Tibial artery (tissue), 4 donors: ENCODE measurements at regions not wholly inside any gene's neighbourhood (a gene's known extent, or its start where the extent isn't known, plus 50 kb on each side); places are given as distances from the start of the nearest gene placed in this dataset.

Source experiments
- DNase-seq, 2 donors: peaks; one replicate each; pipeline ENCODE4 v3.0.0-alpha.2; 2019
- H3K27ac ChIP-seq, 2 donors: fragments of 200-600 bp; sonication (generic) in 1 of 2; 1 replicate in 1 of 2; 2 replicates in 1 of 2; pipeline ENCODE4 v1.5.1; 2018 to 2019; ENCODE audit warnings: mild to moderate bottlenecking in 1 of 2
- H3K27me3 ChIP-seq, 2 donors: fragments of 200-600 bp; sonication (generic) in 1 of 2; one replicate each; pipeline versions ENCODE4 v1.5.1 to v1.6.0; 2016 to 2019
- H3K36me3 ChIP-seq, 3 donors: fragments of 200-600 bp; sonication (generic) in 2 of 3; one replicate each; pipeline ENCODE4 v1.5.1; 2016 to 2019; ENCODE audit warnings: mild to moderate bottlenecking in 2 of 3
- H3K4me1 ChIP-seq, 4 donors: fragments of 200-600 bp; sonication (generic) in 2 of 4; 1 replicate in 3 of 4; 2 replicates in 1 of 4; pipeline ENCODE4 v1.5.1; 2016 to 2019
- H3K4me3 ChIP-seq, 2 donors: fragments of 200-600 bp; sonication (generic) in 1 of 2; 1 replicate in 1 of 2; 2 replicates in 1 of 2; pipeline ENCODE4 v1.5.1; 2018 to 2019; ENCODE audit warnings: mild to moderate bottlenecking in 2 of 2
- H3K9me3 ChIP-seq, 3 donors: fragments of 200-600 bp; sonication (generic) in 1 of 3; one replicate each; pipeline ENCODE4 v1.5.1; 2016 to 2019
- intact Hi-C: fragments of 100-400 bp; cut with DNase I; formaldehyde crosslinking; loops from one replicate; pipeline ENCODE4 v1.15.0; 2023; ENCODE audit warnings: low total_unique reads
- TF ChIP-seq, protein P1 (sequence below), 2 experiments: fragments of 200-600 bp in 1 of 2; fragments of 450-650 bp in 1 of 2; IDR thresholded peaks; one replicate each; pipeline ENCODE4 v1.5.1; 2017 to 2019; ENCODE audit warnings: antibody characterized with exemption in 2 of 2, mild to moderate bottlenecking in 1 of 2, moderate library complexity in 1 of 2

DNA sequence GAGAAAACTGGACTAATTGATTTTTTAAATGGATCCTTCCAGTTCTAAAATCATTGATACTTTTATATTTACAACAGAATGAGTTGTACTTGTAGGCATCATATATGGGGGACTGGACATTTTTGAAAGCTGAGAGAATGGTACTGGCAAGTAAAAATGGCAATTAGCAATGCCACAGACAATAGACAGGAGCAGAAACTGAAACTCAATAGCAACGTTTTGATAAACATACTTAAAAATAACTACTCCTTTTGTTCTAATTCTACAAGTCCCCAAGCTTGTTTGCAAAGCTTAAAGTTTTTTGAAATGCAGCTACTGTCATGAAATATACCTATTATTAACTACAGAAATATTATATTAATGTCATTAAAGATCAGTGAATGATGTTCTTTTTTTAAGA lies 52.8 kb upstream of the FBXL7 start:
- Histone ChIP-seq H3K9me3 (no peaks in the 10 kb centered on the region), H3K36me3 (no peaks in the 10 kb centered on the region), H3K27me3 (no peaks in the 10 kb centered on the region), H3K27ac (no peak overlapping the region), H3K4me1 (peaks cover 0 to 3% (median 0%) of the 10 kb centered on the region in 4 donors), H3K4me3 (no peak overlapping the region)
- intact Hi-C loops: no loop called here
- TF ChIP-seq, protein P1, sequence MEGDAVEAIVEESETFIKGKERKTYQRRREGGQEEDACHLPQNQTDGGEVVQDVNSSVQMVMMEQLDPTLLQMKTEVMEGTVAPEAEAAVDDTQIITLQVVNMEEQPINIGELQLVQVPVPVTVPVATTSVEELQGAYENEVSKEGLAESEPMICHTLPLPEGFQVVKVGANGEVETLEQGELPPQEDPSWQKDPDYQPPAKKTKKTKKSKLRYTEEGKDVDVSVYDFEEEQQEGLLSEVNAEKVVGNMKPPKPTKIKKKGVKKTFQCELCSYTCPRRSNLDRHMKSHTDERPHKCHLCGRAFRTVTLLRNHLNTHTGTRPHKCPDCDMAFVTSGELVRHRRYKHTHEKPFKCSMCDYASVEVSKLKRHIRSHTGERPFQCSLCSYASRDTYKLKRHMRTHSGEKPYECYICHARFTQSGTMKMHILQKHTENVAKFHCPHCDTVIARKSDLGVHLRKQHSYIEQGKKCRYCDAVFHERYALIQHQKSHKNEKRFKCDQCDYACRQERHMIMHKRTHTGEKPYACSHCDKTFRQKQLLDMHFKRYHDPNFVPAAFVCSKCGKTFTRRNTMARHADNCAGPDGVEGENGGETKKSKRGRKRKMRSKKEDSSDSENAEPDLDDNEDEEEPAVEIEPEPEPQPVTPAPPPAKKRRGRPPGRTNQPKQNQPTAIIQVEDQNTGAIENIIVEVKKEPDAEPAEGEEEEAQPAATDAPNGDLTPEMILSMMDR (IDR thresholded peaks at IDR 0.05): no peak
- DNase-seq: no peak

DNA sequence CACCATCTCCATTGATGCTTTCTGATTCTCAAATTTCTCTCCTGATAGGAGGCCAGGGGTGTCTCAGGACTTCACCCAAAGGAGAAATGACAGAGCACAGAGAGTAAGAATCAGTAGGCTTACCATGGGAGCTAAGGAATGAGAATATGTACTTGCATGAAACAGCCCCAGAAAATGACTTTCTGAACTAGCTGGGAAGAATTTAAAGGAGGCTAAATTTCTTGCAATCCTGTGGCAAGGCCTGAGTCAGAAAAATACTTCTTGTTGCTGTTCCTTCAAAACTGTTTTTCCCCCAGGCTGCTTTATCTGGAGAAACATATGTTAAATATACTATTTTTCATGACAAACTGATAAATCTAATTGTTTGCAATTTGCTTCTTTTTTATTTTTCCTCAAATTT lies 53.4 kb upstream of the FBXL7 start:
- intact Hi-C loops: no loop called here
- DNase-seq: no peak
- Histone ChIP-seq H3K27ac (no peak overlapping the region), H3K36me3 (no peaks in the 10 kb centered on the region), H3K4me1 (no peaks in the 10 kb centered on the region), H3K4me3 (no peak overlapping the region), H3K27me3 (no peaks in the 10 kb centered on the region), H3K9me3 (no peaks in the 10 kb centered on the region)
- TF ChIP-seq, protein P1 (IDR thresholded peaks at IDR 0.05): no peak

- DNase-seq: no peak
- intact Hi-C loops: no loop called here
- Histone ChIP-seq H3K36me3 (no peaks in the 10 kb centered on the region), H3K4me3 (no peak overlapping the region), H3K4me1 (peaks cover 0 to 21% (median 9%) of the 10 kb centered on the region in 4 donors), H3K27ac (no peak overlapping the region), H3K9me3 (no peaks in the 10 kb centered on the region), H3K27me3 (no peaks in the 10 kb centered on the region)
- TF ChIP-seq, protein P1 (IDR thresholded peaks at IDR 0.05): no peak
Observed at GRCh38 chr5:15442193-15442570, 57.8 kb upstream of the FBXL7 start.

DNA sequence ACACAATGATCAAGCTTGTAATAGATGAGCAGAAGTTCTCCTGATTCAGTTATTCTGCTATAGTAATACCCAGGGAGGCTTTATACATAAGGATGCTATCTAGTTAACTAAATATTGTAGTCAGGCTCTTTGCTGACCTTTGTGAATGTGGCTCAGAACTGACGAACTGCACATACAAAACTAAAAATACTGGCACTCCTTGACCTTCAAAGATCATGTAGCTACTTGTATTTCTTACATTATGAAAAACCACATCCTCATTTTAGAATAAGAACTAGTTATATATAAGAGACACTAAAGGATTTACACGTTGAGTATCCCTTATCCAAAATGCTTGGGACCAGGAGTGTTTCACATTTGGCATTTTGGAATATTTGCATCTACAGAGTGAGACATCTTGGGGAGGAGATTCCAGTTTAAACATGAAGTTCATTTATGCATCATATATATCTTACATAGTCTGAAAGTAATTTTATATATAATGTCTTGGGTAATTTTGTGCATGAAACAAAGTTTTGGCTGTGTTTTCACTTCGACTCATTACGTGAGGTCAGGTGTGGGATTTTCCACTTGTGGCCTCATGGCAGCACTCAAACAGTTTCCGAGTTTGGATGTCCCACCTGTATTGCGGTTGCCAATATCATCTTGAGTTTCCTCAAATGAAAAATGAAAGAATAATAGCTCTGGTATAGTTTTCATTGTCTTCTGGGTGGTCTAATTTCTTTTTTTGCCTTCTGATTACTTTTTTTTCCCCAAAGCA lies 58.4 kb upstream of the FBXL7 start:
- peaks cover 0 to 21% (median 9%) of the 10 kb centered on the region in 4 donors for H3K4me1 ChIP-seq
- H3K9me3 ChIP-seq: no peaks in the 10 kb centered on the region
- no peaks in the 10 kb centered on the region for H3K36me3 ChIP-seq
- H3K4me3 ChIP-seq: no peak overlapping the region
- TF ChIP-seq, protein P1 (IDR thresholded peaks at IDR 0.05): no peak
- no peaks in the 10 kb centered on the region for H3K27me3 ChIP-seq
- no peak overlapping the region for H3K27ac ChIP-seq
- no peak for DNase-seq
- intact Hi-C loops: no loop called here

DNA sequence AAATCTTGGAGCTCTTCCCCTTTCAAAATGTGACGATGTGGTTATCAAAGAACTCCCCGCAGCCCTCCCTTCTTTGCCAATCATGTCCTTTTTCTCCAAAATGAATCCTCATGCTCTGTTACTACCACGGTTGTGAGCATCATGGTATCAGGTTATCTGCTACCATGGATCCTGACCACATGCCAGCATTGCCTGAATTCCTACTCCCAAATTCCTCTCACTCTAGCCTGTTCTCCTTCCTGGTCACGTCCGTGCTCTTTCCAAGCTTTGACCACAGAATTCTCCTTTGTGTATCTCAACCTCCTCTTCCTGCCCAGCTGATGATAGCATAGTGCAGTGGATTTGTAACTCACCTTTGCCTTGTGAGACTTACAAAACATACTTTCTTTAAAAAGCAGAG lies 59.5 kb upstream of the FBXL7 start:
- no peak for DNase-seq
- intact Hi-C loops: no loop called here
- Histone ChIP-seq H3K36me3 (no peaks in the 10 kb centered on the region), H3K27ac (no peak overlapping the region), H3K9me3 (no peaks in the 10 kb centered on the region), H3K27me3 (no peaks in the 10 kb centered on the region), H3K4me1 (peaks cover 0 to 21% (median 9%) of the 10 kb centered on the region in 4 donors), H3K4me3 (no peak overlapping the region)
- TF ChIP-seq, protein P1 (IDR thresholded peaks at IDR 0.05): no peak
